ENCODE measurements at regions not wholly inside any gene's neighbourhood (a gene's known extent, or its start where the extent isn't known, plus 50 kb on each side); places are given as distances from the start of the nearest gene placed in this dataset.
"Not testable (repeated sequence)": the region's sequence is repeated elsewhere in the genome, so short reads cannot be mapped to it uniquely, and the experiment has no call there.

GRCh38 chr1:197985351-197985750 lies 68.2 kb downstream of the LHX9 start:
- no peak for ATAC-seq

DNA sequence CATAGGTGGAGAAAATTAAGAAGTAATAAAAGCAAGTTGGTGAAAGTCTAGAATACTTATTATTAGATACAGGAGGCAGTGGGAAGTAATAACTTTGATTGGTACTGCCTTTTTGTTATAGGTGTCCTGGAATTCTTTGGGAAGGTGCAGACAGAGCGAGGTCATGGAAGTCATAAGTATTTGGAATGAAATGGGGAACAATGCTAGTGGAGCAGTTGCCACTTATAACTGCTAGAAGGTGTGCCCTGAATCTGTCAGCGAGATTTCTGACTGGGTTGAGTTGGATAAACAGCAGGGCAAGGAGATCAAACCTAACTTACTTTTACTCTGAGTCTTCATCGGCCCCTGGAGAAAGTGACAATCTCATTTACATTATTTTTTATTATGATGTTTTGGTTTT lies 69.6 kb downstream of the LHX9 start:
- no peak for ATAC-seq

- no peak for ATAC-seq
Measured at GRCh38 chr1:197987294-197987693, 70.1 kb downstream of the LHX9 start.

DNA sequence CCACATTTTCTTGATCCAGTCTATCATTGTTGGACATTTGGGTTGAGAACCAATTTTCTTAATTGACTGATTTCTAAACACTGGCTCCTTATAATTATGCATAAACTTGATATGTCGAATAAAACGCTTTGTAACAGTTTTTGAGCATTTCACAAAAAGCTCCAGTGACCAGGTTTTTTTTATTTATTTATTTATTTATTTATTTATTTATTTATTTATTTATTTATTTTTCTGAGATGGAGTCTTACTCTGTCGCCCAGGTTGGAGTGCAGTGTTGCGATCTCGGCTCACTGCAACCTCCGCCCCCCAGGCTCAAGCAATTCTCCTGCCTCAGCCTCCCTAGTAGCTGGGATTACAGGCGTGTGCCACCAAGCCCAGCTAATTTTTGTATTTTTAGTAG lies 71.4 kb downstream of the LHX9 start:
- ATAC-seq = not testable (repeated sequence)

DNA sequence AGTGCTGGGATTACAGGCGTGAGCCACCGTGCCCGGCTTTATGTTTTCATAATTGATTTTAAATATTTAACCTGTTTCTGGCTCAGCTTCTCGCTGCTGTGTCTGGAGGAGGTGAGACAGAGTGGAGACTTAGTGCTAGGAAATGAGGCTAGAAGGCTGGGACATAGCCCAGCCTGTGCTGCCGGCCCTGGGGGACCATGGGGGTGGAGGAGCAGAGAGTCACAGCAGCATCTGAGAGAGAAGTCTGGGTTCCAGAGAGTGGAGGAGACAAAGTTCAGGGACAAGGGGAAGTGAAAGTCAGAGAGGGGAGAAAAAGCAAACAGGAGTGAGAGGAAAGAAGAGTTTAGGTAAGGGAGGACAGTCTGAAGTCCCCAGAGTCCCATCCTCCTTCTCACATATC lies 71.9 kb downstream of the LHX9 start:
- ATAC-seq = no peak

- no peak for ATAC-seq
Measured at GRCh38 chr1:197991594-197991993, 74.4 kb downstream of the LHX9 start.

- ATAC-seq = no peak
Measured at GRCh38 chr1:197994907-197995407, 77.8 kb downstream of the LHX9 start.

- no peak for ATAC-seq
Measured at GRCh38 chr1:197995408-197996258, 78.5 kb downstream of the LHX9 start.

GRCh38 chr1:197996259-197996512 lies 79.0 kb downstream of the LHX9 start:
- ATAC-seq = not testable (repeated sequence)

GRCh38 chr1:197998110-197998509 lies 80.9 kb downstream of the LHX9 start:
- ATAC-seq = no peak

DNA sequence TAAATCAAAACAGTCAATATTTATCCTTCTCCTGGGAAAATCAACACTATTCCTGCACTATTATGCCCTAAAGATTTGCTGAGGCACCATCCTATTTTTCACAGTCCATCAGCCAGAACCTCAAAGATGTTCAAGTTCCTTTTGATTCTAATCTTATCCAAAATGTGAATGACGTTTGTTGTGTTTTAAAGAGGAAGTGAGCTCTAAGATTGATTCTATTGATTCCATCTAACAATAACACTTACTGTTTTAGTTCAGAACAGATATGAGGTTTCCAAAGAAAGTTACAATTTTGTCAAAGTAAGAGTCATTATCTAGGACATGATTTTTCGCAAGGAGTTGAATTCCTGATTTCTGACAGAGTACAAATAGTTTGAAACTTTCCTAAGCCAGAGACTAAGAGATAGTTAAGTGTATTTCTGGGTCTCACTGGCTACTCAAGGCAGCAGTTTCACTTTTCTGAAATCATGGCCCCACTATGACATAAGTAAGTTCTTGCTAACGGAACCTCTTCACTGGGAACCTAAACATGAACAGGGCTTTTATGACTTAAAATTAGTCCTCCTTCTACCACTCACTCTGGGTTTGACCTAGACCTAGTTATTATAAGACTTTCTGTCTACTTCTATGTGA lies 84.7 kb downstream of the LHX9 start:
- no peak for ATAC-seq

GRCh38 chr1:198003468-198003867 lies 86.3 kb downstream of the LHX9 start:
- no peak for ATAC-seq

DNA sequence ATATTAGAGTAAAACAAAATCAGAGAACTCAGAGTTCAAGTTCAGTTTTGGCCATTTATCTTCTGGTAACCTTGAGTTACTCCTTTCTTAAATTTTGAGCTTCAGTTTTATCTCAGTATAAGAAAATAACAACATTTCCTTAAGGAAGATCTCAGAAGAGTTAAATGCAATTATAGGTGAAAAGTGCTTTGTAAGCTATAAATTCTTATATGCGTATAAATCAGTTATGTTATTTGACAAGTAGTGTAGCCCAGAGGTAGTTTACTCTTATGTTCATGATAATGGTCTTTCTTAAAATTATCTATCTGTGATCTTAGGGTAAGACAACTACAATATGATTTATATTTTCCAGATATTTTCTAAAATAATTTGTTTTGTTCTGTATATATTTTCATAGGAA lies 89.8 kb downstream of the LHX9 start:
- no peak for ATAC-seq

- ATAC-seq = no peak
Measured at GRCh38 chr1:198007687-198008607, 90.8 kb downstream of the LHX9 start.

DNA sequence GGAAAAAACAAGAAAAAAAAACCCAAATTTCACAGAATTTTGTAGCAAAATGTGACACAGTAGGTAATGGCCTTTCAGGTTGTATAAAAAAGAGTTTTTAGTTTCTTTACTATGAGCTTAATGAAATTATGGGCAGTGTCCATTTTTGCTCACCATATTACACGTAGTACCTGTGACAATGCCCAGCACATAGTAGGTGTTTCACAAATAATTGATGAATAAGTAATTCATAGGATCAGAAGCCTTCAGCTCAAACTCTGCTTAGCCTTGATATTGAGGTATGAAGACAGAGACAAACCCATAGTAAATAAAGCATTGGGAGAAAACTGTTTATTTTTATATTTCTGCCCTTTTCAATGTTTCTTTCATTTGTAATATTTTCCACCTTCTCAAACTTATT lies 97.2 kb downstream of the LHX9 start:
- ATAC-seq = no peak

GRCh38 chr1:198015309-198015708 lies 98.1 kb downstream of the LHX9 start:
- no peak for ATAC-seq

DNA sequence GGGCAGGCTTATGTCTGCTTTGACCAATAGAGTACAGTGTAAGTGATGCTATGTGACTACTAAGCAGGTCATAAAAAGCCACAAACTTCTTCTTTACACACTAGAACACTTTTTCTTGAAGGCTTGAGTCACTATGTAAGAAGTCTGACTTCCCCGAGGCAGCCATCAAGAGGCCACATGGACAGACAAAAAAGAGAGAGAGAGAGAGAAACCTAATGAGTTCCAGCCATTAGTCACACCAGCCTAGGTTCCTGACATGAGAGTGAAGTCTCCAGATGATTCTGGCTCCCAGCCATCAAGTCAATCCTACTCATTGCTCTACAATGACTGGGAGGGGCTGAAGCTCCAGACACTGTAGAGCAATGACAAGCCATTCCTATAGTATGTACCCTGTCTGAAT lies 101.4 kb downstream of the LHX9 start:
- ATAC-seq = peak; percentile 62

DNA sequence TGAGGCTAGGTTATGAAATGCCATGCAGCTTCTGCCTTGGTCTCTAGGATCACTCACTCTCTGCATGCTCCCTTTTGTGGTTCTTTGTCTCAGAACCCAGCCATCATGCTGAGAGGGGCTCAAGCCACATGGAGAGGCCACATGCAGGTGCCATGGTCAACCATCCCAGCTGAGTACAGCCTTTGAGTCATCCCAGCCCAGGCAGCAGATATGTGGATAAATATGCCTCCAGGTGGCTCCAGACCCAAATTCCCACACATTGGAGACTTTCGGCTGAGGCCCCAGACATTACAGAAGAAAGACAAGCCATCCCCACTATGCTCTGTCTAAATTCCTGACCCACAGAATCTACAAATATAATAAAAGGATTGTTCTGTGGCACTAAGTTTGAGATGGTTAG lies 102.0 kb downstream of the LHX9 start:
- ATAC-seq = no peak

- ATAC-seq = no peak
Measured at GRCh38 chr1:198024336-198024735, 107.2 kb downstream of the LHX9 start.

DNA sequence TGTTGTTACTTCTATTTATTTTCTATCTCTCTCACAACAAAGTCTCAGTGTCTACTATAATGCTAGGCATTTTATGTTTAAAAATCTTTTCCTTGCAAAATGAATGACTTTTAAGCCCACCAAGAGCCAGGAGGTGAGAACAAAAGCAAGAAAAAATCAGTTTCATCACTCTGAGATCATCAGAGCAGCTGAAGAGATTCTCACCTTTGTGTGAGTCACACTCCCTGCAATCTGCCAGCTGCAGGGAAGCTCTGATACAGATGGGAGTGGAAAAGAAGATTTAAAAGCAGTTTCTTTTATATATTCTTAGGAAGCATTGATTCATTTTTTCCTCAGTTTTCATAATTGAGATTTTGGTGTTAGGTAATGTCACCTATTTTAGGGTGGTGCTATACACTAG lies 107.6 kb downstream of the LHX9 start:
- ATAC-seq = no peak

DNA sequence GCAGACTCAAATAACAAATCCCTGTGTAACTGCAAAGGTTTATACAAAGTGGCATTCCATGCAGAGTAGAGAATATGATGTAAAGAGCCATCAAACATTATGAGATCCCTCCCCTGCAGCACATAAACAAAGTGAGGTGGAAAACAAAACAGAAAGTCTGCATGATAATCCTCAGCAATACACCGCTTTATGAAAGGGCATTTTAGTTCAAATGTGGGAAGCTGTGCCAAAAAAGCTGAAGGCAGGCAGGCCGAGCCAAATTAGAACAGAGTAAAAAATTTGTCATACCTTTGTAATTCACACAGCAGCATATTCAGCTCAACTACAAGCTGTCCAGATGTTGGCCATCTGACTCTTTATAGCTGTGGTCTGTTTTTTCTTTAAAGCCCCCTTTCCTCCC lies 113.5 kb downstream of the LHX9 start:
- no peak for ATAC-seq

GRCh38 chr1:198031086-198031485 lies 113.9 kb downstream of the LHX9 start:
- ATAC-seq = no peak

DNA sequence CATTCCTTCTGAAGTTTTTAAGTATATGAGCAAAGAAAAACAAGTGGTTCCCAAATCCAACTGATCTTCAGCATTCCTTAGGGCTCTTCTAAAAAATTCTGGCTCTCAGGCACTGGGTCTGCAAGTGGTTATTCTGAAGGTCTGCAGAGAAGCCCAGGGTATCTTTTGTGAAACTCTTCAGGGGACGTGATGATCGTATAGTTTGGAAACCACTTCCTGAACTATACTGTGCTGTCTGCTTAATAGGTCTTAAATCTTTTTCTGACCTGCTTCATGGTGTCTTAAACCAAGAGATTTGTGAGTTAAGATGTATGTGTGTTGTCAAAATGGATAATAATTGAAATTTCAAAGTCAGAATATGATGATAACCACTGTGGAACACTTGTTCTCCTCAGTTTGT lies 115.5 kb downstream of the LHX9 start:
- no peak for ATAC-seq

All from esophagus mucosa (tissue), 1 donor.